ENCODE measurements at regions not wholly inside any gene's neighbourhood (a gene's known extent, or its start where the extent isn't known, plus 50 kb on each side); places are given as distances from the start of the nearest gene placed in this dataset.

DNA sequence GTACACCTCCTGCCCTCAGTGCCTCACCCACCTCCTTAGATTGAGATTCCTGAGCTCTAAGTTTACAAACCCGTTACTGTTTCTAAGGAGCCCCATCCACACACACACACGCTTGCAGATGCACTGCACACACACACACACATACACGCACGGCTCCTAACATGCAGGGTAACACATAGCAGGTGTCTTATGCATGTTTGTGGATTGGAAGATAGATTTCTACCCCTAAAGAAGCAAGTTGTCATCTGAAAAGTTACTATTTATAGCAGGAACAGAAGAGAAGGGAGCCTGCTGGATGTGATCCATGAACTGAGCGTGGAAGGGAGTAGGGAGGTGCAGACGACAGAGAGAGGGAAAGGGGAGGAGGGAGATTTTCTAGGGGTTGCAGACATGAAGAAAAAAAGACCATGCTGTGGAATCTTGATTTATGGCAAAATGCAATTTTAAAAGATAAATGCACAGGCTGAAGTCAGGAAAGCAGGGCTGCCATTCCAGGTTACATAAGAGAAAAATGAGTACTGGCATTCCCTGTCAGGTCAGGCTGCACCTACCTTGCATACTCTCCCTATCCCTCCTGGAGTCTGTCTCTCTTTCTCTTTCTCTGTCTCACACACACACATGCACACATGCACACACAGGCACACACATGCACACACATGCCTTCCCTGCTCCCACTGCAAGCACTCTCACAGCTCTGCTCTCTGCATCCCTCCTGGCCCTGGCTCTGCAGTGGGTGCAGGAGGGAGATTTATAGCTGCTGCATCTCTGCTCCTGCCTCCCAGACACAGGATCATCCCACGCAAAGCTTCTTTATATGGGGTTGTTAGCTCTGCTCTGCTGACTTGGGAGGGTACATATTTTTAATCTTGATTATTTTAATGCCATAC lies 192.6 kb upstream of the MYT1L start:
- TF ChIP-seq EP300 (IDR thresholded peaks at IDR 0.05) (no peak), POLR2A (IDR thresholded peaks at IDR 0.05) (no peak), POLR2AphosphoS5 (IDR thresholded peaks at IDR 0.05) (no peak)
- TF ChIP-seq, protein P1, sequence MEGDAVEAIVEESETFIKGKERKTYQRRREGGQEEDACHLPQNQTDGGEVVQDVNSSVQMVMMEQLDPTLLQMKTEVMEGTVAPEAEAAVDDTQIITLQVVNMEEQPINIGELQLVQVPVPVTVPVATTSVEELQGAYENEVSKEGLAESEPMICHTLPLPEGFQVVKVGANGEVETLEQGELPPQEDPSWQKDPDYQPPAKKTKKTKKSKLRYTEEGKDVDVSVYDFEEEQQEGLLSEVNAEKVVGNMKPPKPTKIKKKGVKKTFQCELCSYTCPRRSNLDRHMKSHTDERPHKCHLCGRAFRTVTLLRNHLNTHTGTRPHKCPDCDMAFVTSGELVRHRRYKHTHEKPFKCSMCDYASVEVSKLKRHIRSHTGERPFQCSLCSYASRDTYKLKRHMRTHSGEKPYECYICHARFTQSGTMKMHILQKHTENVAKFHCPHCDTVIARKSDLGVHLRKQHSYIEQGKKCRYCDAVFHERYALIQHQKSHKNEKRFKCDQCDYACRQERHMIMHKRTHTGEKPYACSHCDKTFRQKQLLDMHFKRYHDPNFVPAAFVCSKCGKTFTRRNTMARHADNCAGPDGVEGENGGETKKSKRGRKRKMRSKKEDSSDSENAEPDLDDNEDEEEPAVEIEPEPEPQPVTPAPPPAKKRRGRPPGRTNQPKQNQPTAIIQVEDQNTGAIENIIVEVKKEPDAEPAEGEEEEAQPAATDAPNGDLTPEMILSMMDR (IDR thresholded peaks at IDR 0.05) = no peak
